ES-I3 (cell line): ENCODE measurements at regions not wholly inside any gene's neighbourhood (a gene's known extent, or its start where the extent isn't known, plus 50 kb on each side); places are given as distances from the start of the nearest gene placed in this dataset.

Source experiments
- H3K36me3 ChIP-seq: 2 replicates; pipeline ENCODE4 v1.6.1; 2013; ENCODE audit warnings: mild to moderate bottlenecking, low read length, control low read depth, moderate library complexity; ENCODE audit not compliant: insufficient read depth
- H3K4me1 ChIP-seq: 2 replicates; pipeline ENCODE4 v1.6.1; 2013; ENCODE audit warnings: mild to moderate bottlenecking, control low read depth, low read length; ENCODE audit not compliant: insufficient read depth
- H3K9ac ChIP-seq: 2 replicates; pipeline ENCODE4 v1.6.1; 2013; ENCODE audit warnings: low read depth, mild to moderate bottlenecking, low read length, moderate library complexity
- H3K9me3 ChIP-seq: 2 replicates; pipeline ENCODE4 v1.6.1; 2013; ENCODE audit warnings: mild to moderate bottlenecking, low read length, moderate library complexity; ENCODE audit not compliant: control insufficient read depth, insufficient read depth

- H3K4me1 ChIP-seq: no peaks in the 10 kb centered on the region
- H3K9ac ChIP-seq: no peak overlapping the region
- no peaks in the 10 kb centered on the region for H3K36me3 ChIP-seq
- H3K9me3 ChIP-seq: no peaks in the 10 kb centered on the region
Observed at GRCh38 chr13:83618966-83619365, 263.3 kb downstream of the SLITRK1 start.

GRCh38 chr13:83613524-83613923, 268.8 kb downstream of the SLITRK1 start:
- Histone ChIP-seq H3K4me1 (no peaks in the 10 kb centered on the region), H3K36me3 (no peaks in the 10 kb centered on the region), H3K9me3 (no peaks in the 10 kb centered on the region), H3K9ac (no peak overlapping the region)

GRCh38 chr13:83601539-83601938, 280.7 kb downstream of the SLITRK1 start:
- H3K9me3 ChIP-seq: no peaks in the 10 kb centered on the region
- H3K36me3 ChIP-seq: no peaks in the 10 kb centered on the region
- no peaks in the 10 kb centered on the region for H3K4me1 ChIP-seq
- H3K9ac ChIP-seq: no peak overlapping the region

GRCh38 chr13:83592095-83592494, 290.2 kb downstream of the SLITRK1 start:
- Histone ChIP-seq H3K36me3 (no peaks in the 10 kb centered on the region), H3K9ac (no peak overlapping the region), H3K4me1 (no peaks in the 10 kb centered on the region), H3K9me3 (no peaks in the 10 kb centered on the region)

GRCh38 chr13:83589814-83590213, 292.5 kb downstream of the SLITRK1 start:
- H3K36me3 ChIP-seq: no peaks in the 10 kb centered on the region
- no peaks in the 10 kb centered on the region for H3K4me1 ChIP-seq
- no peak overlapping the region for H3K9ac ChIP-seq
- no peaks in the 10 kb centered on the region for H3K9me3 ChIP-seq

- Histone ChIP-seq H3K36me3 (no peaks in the 10 kb centered on the region), H3K4me1 (no peaks in the 10 kb centered on the region), H3K9ac (no peak overlapping the region), H3K9me3 (no peaks in the 10 kb centered on the region)
Observed at GRCh38 chr13:83577183-83577582, 305.1 kb downstream of the SLITRK1 start.

GRCh38 chr13:83568019-83568418, 314.3 kb downstream of the SLITRK1 start:
- Histone ChIP-seq H3K9ac (no peak overlapping the region), H3K9me3 (no peaks in the 10 kb centered on the region)

GRCh38 chr13:83563499-83563898, 318.8 kb downstream of the SLITRK1 start:
- Histone ChIP-seq H3K36me3 (no peaks in the 10 kb centered on the region), H3K9me3 (no peaks in the 10 kb centered on the region), H3K4me1 (no peaks in the 10 kb centered on the region), H3K9ac (no peak overlapping the region)

More at GRCh38 chr13:83568019-83568418, 314.3 kb downstream of the SLITRK1 start:
- Histone ChIP-seq H3K4me1 (no peaks in the 10 kb centered on the region), H3K36me3 (no peaks in the 10 kb centered on the region)

- Histone ChIP-seq H3K36me3 (no peaks in the 10 kb centered on the region), H3K4me1 (no peaks in the 10 kb centered on the region), H3K9me3 (no peaks in the 10 kb centered on the region), H3K9ac (no peak overlapping the region)
Observed at GRCh38 chr13:83557845-83558244, 324.4 kb downstream of the SLITRK1 start.

- Histone ChIP-seq H3K4me1 (peaks cover 7% of the 10 kb centered on the region; the same call in 1 of the 2 replicates), H3K36me3 (no peaks in the 10 kb centered on the region), H3K9me3 (no peaks in the 10 kb centered on the region), H3K9ac (no peak overlapping the region)
Observed at GRCh38 chr13:83549671-83550070, 332.6 kb downstream of the SLITRK1 start.

GRCh38 chr13:83547043-83547442, 335.2 kb downstream of the SLITRK1 start:
- H3K9ac ChIP-seq: no peak overlapping the region
- no peaks in the 10 kb centered on the region for H3K36me3 ChIP-seq

GRCh38 chr13:83546476-83546875, 335.8 kb downstream of the SLITRK1 start:
- no peaks in the 10 kb centered on the region for H3K36me3 ChIP-seq
- H3K9me3 ChIP-seq: no peaks in the 10 kb centered on the region
- peaks cover 7% of the 10 kb centered on the region; the same call in 1 of the 2 replicates for H3K4me1 ChIP-seq
- H3K9ac ChIP-seq: no peak overlapping the region

More at GRCh38 chr13:83547043-83547442, 335.2 kb downstream of the SLITRK1 start:
- Histone ChIP-seq H3K4me1 (peaks cover 7% of the 10 kb centered on the region; the same call in 1 of the 2 replicates), H3K9me3 (no peaks in the 10 kb centered on the region)

- Histone ChIP-seq H3K9ac (no peak overlapping the region), H3K36me3 (no peaks in the 10 kb centered on the region), H3K9me3 (no peaks in the 10 kb centered on the region), H3K4me1 (no peaks in the 10 kb centered on the region)
Observed at GRCh38 chr13:83538636-83539035, 343.6 kb downstream of the SLITRK1 start.

GRCh38 chr13:83536941-83537340, 345.3 kb downstream of the SLITRK1 start:
- Histone ChIP-seq H3K9me3 (no peaks in the 10 kb centered on the region), H3K9ac (no peak overlapping the region), H3K4me1 (no peaks in the 10 kb centered on the region), H3K36me3 (no peaks in the 10 kb centered on the region)

- Histone ChIP-seq H3K4me1 (no peaks in the 10 kb centered on the region), H3K9me3 (no peaks in the 10 kb centered on the region), H3K9ac (no peak overlapping the region), H3K36me3 (no peaks in the 10 kb centered on the region)
Observed at GRCh38 chr13:83536153-83536552, 346.1 kb downstream of the SLITRK1 start.

GRCh38 chr13:83532809-83533208, 349.5 kb downstream of the SLITRK1 start:
- Histone ChIP-seq H3K4me1 (no peaks in the 10 kb centered on the region), H3K9ac (no peak overlapping the region), H3K9me3 (no peaks in the 10 kb centered on the region), H3K36me3 (no peaks in the 10 kb centered on the region)
